Vagina (tissue), 2 donors: ENCODE measurements at regions not wholly inside any gene's neighbourhood (a gene's known extent, or its start where the extent isn't known, plus 50 kb on each side); places are given as distances from the start of the nearest gene placed in this dataset.
"Not testable (repeated sequence)": the region's sequence is repeated elsewhere in the genome, so short reads cannot be mapped to it uniquely, and the experiment has no call there.

Experiments
- DNase-seq, 2 donors: peaks; one replicate each; pipeline ENCODE4 v3.0.0-alpha.2; 2017; ENCODE audit errors: extremely low spot score in 2 of 2
- H3K27ac ChIP-seq: fragments of 200-600 bp; sonication (generic); one replicate; pipeline ENCODE4 v1.5.1; 2019
- H3K27me3 ChIP-seq: fragments of 200-600 bp; sonication (generic); one replicate; pipeline ENCODE4 v1.5.1; 2019
- H3K36me3 ChIP-seq, 2 donors: fragments of 200-600 bp; sonication (generic); one replicate each; pipeline ENCODE4 v1.5.1; 2017 to 2019
- H3K4me1 ChIP-seq: fragments of 200-600 bp; sonication (generic); one replicate; pipeline ENCODE4 v1.5.1; 2019
- H3K4me3 ChIP-seq, 2 donors: fragments of 200-600 bp; sonication (generic); 1 replicate in 1 of 2; 2 replicates in 1 of 2; pipeline ENCODE4 v1.5.1; 2016 to 2019
- H3K9me3 ChIP-seq: fragments of 200-600 bp; sonication (generic); one replicate; pipeline ENCODE4 v1.5.1; 2019
- intact Hi-C: fragments of 100-400 bp; cut with DNase I; formaldehyde crosslinking; loops from one replicate; pipeline ENCODE4 v1.15.1; 2023

DNA sequence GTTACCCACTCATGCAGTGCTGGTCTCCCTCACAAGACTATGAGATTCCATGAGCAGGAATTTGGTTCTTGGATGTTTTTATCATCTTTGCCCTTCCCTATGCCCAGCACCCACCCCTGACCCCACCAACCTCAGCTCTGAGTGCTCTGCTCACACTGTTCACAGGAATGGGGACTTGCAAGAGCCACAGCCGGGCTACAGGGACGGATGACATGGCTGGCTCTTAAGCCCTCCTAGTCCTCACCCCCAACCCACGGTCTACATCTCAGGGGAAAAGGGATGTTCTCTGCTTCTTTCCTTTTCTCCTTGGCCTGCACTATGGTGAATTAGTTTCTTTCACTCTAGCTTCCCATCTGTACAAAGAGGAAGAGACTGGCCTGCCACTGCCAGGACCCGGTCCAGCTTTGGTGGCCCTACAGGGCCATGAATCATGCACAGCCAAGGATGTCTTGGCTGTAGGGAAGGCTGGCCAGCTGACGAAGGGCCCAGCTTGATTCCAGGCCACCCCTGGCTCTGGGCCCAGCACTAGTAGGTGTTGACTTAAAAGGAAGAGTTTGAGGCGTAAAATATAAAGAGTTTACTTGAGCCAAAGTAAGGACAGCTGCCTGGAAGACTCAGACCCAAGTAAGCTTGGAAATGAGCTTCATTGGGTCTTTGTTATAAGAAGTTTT, 79.7 kb upstream of the MTLN start:
- H3K9me3 ChIP-seq, intact Hi-C loops, H3K27ac ChIP-seq, H3K4me3 ChIP-seq, H3K4me1 ChIP-seq, H3K36me3 ChIP-seq, DNase-seq, H3K27me3 ChIP-seq: not testable (repeated sequence)

- H3K27ac ChIP-seq, DNase-seq, H3K4me3 ChIP-seq, H3K4me1 ChIP-seq, H3K9me3 ChIP-seq, intact Hi-C loops, H3K36me3 ChIP-seq, H3K27me3 ChIP-seq: not testable (repeated sequence)
Measured at GRCh38 chr2:110287817-110288216, 75.5 kb upstream of the MTLN start.

DNA sequence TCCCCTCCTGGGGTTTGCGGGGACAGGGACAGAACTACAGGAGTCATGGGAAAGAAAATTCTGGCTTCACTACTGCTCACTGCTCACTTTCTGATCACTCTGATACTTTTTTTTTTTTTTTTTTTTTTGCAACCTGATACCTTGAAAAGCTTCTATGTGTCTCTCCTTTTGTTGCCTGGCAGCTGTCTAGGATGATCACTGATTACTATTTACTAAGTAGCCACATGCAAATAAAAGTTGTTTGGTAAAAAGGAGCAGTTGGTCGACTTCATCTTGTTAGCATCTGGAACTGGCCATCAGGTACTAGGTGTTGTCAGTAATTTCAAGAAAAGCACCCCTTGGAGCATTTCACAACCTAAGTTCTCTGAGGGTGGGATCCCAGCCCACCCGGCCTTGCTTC, 74.9 kb upstream of the MTLN start:
- intact Hi-C loops, DNase-seq, H3K4me1 ChIP-seq, H3K27ac ChIP-seq, H3K4me3 ChIP-seq, H3K36me3 ChIP-seq, H3K9me3 ChIP-seq, H3K27me3 ChIP-seq: not testable (repeated sequence)

DNA sequence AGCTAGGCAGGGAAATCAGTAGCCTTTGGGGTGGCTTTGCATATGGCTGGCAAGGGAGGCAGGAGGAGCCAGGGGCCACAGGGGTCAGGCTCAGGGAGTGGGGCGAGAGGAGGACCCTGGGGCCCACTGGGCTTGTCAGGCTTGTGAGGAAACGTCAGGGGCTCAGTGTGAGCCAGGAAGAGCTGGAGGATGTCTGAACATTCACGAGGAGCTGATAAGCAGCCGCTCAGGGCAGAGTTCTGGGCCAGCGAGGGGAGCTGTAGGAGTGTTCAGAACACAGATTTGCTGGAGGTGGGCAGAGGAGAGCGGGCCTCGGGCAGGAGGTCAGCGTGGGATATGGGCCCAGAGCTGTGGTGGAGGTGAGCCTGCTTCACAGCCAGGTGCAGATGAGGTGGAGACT, 72.7 kb upstream of the MTLN start:
- H3K36me3 ChIP-seq, H3K27ac ChIP-seq, DNase-seq, intact Hi-C loops, H3K27me3 ChIP-seq, H3K4me3 ChIP-seq, H3K9me3 ChIP-seq, H3K4me1 ChIP-seq: not testable (repeated sequence)

DNA sequence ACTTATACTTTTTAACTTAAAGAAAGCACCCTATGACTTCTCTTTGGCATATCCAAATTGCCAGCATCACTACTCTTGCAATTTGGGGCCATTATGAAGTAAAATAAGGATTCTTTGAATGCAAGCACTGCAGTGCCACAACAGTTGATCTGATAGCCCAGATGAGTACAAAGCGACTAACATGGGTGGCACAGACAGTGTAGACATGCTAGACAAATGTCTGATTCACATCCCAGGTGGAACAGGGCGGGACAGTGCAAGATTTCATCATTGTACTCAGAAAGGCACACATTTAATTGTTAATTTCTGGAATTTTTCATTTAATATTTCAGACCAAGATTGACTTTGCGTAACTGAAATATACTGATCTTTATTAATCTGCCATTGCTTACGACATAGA, 68.5 kb upstream of the MTLN start:
- H3K27ac ChIP-seq, H3K4me3 ChIP-seq, H3K4me1 ChIP-seq, H3K27me3 ChIP-seq, H3K36me3 ChIP-seq, intact Hi-C loops, DNase-seq, H3K9me3 ChIP-seq: not testable (repeated sequence)

- DNase-seq, H3K27ac ChIP-seq, H3K9me3 ChIP-seq, H3K27me3 ChIP-seq, intact Hi-C loops, H3K4me1 ChIP-seq, H3K36me3 ChIP-seq, H3K4me3 ChIP-seq: not testable (repeated sequence)
Measured at GRCh38 chr2:110277054-110277453, 64.7 kb upstream of the MTLN start.

DNA sequence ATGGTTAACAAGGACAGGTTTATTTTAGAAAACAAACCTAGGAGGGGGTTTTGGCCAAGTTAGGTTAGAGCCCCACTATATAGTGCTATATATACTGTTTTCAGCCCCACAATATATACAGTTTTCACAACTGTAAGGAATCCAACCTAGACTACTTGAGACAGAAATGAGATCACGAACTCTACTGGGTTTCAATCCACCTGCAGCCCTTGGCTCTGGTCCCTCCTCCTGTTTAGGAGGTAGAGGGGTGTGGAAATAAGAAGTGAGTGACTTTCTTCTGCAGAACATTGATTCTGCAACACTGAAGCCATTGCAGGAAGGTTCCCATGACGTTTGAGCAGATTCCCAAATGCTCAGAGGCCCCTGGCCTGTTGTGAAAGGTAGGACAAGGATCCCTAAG, 63.7 kb upstream of the MTLN start:
- not testable (repeated sequence) for H3K27ac ChIP-seq

GRCh38 chr2:110269674-110270073, 57.3 kb upstream of the MTLN start:
- intact Hi-C loops, H3K9me3 ChIP-seq, H3K4me3 ChIP-seq, H3K4me1 ChIP-seq, H3K27me3 ChIP-seq, H3K27ac ChIP-seq, H3K36me3 ChIP-seq, DNase-seq: not testable (repeated sequence)

More for the DNA sequence above, 63.7 kb upstream of the MTLN start:
- H3K9me3 ChIP-seq, H3K4me3 ChIP-seq, H3K36me3 ChIP-seq, H3K27me3 ChIP-seq, intact Hi-C loops, H3K4me1 ChIP-seq, DNase-seq: not testable (repeated sequence)

DNA sequence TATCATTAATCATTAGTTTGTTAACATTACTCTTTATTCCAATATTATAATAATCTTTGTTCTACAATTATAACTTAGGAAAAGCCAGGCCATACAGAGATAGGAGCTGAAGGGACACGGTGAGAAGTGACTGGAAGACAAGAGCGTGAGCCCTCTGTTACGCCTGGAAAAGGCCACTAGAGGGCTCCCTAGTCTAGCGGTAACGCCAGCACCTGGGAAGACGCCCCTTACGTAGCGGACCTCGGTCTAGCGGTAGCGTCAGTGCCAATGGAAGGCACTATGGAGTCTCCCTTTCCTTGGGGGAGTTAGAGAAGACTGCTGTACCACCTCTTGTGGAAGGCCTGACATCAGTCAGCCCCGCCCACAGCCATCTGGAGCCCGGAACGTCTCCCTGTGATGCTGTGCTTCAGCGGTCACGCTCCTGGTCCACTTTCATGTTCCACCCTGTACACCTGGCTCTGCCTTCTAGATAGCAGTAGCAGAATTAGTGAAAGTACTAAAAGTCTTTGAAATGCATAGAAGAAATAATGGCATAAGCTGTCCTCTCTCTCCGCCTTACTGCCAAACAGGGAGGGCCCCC, 55.6 kb upstream of the MTLN start:
- DNase-seq, H3K4me3 ChIP-seq, H3K36me3 ChIP-seq, H3K27me3 ChIP-seq, H3K4me1 ChIP-seq, H3K27ac ChIP-seq, intact Hi-C loops, H3K9me3 ChIP-seq: not testable (repeated sequence)

GRCh38 chr2:110264804-110265203, 52.5 kb upstream of the MTLN start:
- H3K4me1 ChIP-seq, H3K27me3 ChIP-seq, H3K4me3 ChIP-seq, H3K27ac ChIP-seq, H3K9me3 ChIP-seq, DNase-seq, H3K36me3 ChIP-seq, intact Hi-C loops: not testable (repeated sequence)

DNA sequence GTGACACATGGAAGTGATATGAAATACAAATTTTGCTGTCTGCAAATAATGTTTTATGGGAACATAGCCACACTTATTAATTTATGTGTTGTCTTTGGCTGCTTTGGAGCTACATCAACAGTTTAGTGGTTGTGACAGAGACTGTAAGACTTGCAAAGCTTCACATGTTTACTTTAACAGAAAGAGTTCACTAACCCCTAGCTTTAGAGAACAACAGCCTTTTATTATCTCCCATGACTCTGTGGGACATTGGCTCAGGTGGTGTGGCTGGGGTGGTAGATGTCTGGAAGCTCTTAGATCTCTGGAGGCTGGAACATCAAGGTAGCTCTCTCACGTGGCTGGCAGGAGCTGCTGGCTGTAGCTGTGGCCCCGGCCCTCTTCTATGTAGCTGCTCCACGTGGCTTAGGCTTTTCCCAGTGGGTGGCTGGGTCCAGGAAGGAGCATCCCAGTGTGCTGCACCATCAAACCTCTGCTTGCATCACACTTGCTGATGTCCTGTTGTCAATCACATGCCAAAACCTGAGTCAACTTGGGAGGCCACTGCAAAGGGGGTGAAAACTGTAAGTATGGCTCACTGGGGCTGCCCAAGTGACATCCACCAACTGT, 51.8 kb upstream of the MTLN start:
- intact Hi-C loops, H3K36me3 ChIP-seq, H3K27me3 ChIP-seq, H3K9me3 ChIP-seq, H3K4me3 ChIP-seq, H3K4me1 ChIP-seq, H3K27ac ChIP-seq, DNase-seq: not testable (repeated sequence)

DNA sequence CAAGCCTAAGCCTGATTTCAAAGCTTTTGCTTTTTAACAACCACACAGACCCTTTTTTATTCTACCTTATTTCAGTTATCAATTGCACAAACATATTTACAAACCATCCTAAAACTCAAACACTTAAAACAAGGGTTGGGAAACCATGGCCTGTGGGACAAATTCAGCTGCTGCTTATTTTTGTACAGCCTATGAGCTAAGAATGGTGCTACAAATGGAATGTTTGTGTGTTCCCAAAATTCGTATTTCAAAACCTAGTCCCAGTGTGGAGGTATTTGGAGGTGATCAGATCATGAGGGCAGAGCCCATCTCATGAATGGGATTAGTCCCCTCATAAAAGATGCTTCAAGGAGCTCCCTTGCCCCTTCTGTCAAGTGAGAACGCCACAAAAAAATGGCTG, 51.1 kb upstream of the MTLN start:
- DNase-seq, intact Hi-C loops, H3K9me3 ChIP-seq, H3K27me3 ChIP-seq, H3K4me1 ChIP-seq, H3K27ac ChIP-seq, H3K4me3 ChIP-seq, H3K36me3 ChIP-seq: not testable (repeated sequence)
